Liver (tissue), 3 donors: ENCODE measurements at regions not wholly inside any gene's neighbourhood (a gene's known extent, or its start where the extent isn't known, plus 50 kb on each side); places are given as distances from the start of the nearest gene placed in this dataset.

Experiments used
- EGR1 ChIP-seq, 2 donors: IDR thresholded peaks; 2 replicates each; pipeline ENCODE4 v1.6.1; 2016 to 2018; ENCODE audit warnings: antibody characterized with exemption in 2 of 2, low read depth in 2 of 2
- GABPA ChIP-seq, 2 donors: IDR thresholded peaks in 1 of 2; conservative IDR thresholded peaks in 1 of 2; 2 replicates each; pipeline ENCODE4 v1.6.1; 2016; ENCODE audit warnings: antibody characterized with exemption in 2 of 2, mild to moderate bottlenecking in 1 of 2, moderate library complexity in 1 of 2
- HNF4A ChIP-seq, 2 donors: conservative IDR thresholded peaks; 2 replicates each; pipeline ENCODE4 v1.6.1; 2016; ENCODE audit warnings: antibody characterized with exemption in 2 of 2, mild to moderate bottlenecking in 2 of 2
- JUND ChIP-seq, 2 donors: IDR thresholded peaks; 2 replicates each; pipeline ENCODE4 v1.6.1; 2016; ENCODE audit warnings: antibody characterized with exemption in 2 of 2
- RAD21 ChIP-seq, 2 donors: IDR thresholded peaks; 2 replicates each; pipeline ENCODE4 v1.6.1; 2016; ENCODE audit warnings: antibody characterized with exemption in 2 of 2, mild to moderate bottlenecking in 2 of 2
- SP1 ChIP-seq: IDR thresholded peaks from 2 replicates; pipeline ENCODE4 v1.6.1; 2018; ENCODE audit warnings: antibody characterized with exemption, mild to moderate bottlenecking
- TAF1 ChIP-seq: conservative IDR thresholded peaks from 2 replicates; pipeline ENCODE4 v1.6.1; 2016; ENCODE audit warnings: antibody characterized with exemption, mild to moderate bottlenecking
- YY1 ChIP-seq: IDR thresholded peaks from 2 replicates; pipeline ENCODE4 v1.6.1; 2016; ENCODE audit warnings: antibody characterized with exemption, mild to moderate bottlenecking
- TF ChIP-seq, protein P1 (sequence below): fragments of 150-350 bp; IDR thresholded peaks from 2 replicates; pipeline ENCODE4 v1.5.1; 2017; ENCODE audit warnings: improper control_type of control experiment, low read depth, low read length; ENCODE audit not compliant: missing input control
- TF ChIP-seq, protein P2 (sequence below): IDR thresholded peaks from 2 replicates; pipeline ENCODE4 v1.6.1; 2016; ENCODE audit warnings: antibody characterized with exemption, mild to moderate bottlenecking
- TF ChIP-seq, protein P3 (sequence below): IDR thresholded peaks from 2 replicates; pipeline ENCODE4 v1.6.1; 2016; ENCODE audit warnings: antibody characterized with exemption
- donor health status: healthy.
- donor health status: healthy.

DNA sequence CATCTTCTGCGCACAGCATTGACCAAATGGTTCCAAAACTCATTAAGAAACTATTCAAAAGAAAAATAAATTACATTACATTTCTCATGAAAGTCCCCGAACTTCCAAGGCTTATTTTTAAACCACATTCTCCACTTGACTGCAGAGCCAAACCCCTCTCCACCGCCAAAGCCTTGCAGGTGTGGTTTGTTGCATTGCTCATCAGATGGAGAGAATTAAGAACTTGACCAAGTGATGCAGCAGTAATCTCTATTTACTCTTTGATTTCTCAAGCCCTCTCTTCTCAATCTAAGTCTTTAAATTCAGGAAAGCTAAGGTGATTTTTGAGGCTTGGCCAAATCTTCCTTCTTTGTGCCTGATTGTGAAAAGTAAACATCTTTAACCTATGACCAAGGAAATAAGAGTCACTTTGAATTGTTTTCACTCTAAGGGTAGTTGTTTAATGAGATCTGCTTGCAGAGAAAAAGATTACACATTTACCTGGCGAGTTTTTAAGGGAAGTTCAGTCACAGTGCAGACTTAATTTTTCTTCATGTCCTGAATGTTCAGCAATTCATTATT lies 290.5 kb upstream of the ITGA1 start:
- TF ChIP-seq, protein P1, sequence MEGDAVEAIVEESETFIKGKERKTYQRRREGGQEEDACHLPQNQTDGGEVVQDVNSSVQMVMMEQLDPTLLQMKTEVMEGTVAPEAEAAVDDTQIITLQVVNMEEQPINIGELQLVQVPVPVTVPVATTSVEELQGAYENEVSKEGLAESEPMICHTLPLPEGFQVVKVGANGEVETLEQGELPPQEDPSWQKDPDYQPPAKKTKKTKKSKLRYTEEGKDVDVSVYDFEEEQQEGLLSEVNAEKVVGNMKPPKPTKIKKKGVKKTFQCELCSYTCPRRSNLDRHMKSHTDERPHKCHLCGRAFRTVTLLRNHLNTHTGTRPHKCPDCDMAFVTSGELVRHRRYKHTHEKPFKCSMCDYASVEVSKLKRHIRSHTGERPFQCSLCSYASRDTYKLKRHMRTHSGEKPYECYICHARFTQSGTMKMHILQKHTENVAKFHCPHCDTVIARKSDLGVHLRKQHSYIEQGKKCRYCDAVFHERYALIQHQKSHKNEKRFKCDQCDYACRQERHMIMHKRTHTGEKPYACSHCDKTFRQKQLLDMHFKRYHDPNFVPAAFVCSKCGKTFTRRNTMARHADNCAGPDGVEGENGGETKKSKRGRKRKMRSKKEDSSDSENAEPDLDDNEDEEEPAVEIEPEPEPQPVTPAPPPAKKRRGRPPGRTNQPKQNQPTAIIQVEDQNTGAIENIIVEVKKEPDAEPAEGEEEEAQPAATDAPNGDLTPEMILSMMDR, result no peak
- TF ChIP-seq, protein P2, sequence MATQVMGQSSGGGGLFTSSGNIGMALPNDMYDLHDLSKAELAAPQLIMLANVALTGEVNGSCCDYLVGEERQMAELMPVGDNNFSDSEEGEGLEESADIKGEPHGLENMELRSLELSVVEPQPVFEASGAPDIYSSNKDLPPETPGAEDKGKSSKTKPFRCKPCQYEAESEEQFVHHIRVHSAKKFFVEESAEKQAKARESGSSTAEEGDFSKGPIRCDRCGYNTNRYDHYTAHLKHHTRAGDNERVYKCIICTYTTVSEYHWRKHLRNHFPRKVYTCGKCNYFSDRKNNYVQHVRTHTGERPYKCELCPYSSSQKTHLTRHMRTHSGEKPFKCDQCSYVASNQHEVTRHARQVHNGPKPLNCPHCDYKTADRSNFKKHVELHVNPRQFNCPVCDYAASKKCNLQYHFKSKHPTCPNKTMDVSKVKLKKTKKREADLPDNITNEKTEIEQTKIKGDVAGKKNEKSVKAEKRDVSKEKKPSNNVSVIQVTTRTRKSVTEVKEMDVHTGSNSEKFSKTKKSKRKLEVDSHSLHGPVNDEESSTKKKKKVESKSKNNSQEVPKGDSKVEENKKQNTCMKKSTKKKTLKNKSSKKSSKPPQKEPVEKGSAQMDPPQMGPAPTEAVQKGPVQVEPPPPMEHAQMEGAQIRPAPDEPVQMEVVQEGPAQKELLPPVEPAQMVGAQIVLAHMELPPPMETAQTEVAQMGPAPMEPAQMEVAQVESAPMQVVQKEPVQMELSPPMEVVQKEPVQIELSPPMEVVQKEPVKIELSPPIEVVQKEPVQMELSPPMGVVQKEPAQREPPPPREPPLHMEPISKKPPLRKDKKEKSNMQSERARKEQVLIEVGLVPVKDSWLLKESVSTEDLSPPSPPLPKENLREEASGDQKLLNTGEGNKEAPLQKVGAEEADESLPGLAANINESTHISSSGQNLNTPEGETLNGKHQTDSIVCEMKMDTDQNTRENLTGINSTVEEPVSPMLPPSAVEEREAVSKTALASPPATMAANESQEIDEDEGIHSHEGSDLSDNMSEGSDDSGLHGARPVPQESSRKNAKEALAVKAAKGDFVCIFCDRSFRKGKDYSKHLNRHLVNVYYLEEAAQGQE, result no peak
- no peak for TF ChIP-seq EGR1 (IDR thresholded peaks at IDR 0.05; ENCODE audit: low read depth in 2 of 2)
- TF ChIP-seq SP1, result no peak
- TF ChIP-seq JUND (IDR thresholded peaks at IDR 0.05), result no peak
- TF ChIP-seq YY1, result no peak
- no peak for TF ChIP-seq GABPA (IDR thresholded peaks at IDR 0.05 in 1 of 2, conservative IDR thresholded peaks at IDR 0.05 in 1 of 2)
- no peak for TF ChIP-seq RAD21 (IDR thresholded peaks at IDR 0.05)
- TF ChIP-seq TAF1, result no peak
- TF ChIP-seq, protein P3, sequence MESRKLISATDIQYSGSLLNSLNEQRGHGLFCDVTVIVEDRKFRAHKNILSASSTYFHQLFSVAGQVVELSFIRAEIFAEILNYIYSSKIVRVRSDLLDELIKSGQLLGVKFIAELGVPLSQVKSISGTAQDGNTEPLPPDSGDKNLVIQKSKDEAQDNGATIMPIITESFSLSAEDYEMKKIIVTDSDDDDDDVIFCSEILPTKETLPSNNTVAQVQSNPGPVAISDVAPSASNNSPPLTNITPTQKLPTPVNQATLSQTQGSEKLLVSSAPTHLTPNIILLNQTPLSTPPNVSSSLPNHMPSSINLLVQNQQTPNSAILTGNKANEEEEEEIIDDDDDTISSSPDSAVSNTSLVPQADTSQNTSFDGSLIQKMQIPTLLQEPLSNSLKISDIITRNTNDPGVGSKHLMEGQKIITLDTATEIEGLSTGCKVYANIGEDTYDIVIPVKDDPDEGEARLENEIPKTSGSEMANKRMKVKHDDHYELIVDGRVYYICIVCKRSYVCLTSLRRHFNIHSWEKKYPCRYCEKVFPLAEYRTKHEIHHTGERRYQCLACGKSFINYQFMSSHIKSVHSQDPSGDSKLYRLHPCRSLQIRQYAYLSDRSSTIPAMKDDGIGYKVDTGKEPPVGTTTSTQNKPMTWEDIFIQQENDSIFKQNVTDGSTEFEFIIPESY, result no peak
- no peak for TF ChIP-seq HNF4A (conservative IDR thresholded peaks at IDR 0.05)
